Suppressor macrophage (primary cell): ENCODE measurements at regions not wholly inside any gene's neighbourhood (a gene's known extent, or its start where the extent isn't known, plus 50 kb on each side); places are given as distances from the start of the nearest gene placed in this dataset.
A peak's percentile ranks its signal among the peaks of the same experiment; 100 is the strongest.

Experiments used
- DNase-seq, 4 experiments: peaks; one replicate each; pipeline ENCODE4 v3.0.0-alpha.2; 2020 to 2022

GRCh38 chr18:77668219-77668618 lies 418.6 kb downstream of the GALR1 start:
- no peak for DNase-seq

GRCh38 chr18:77669331-77669730 lies 419.7 kb downstream of the GALR1 start:
- DNase-seq: no peak

GRCh38 chr18:77671456-77672167 lies 422.0 kb downstream of the GALR1 start:
- no peak for DNase-seq

GRCh38 chr18:77676910-77677309 lies 427.3 kb downstream of the GALR1 start:
- no peak for DNase-seq

- no peak for DNase-seq
These were observed 427.9 kb downstream of the GALR1 start for GRCh38 chr18:77677536-77677935.

GRCh38 chr18:77679869-77680268 lies 430.2 kb downstream of the GALR1 start:
- DNase-seq: no peak

- no peak for DNase-seq
These were observed 450.4 kb downstream of the GALR1 start for GRCh38 chr18:77700051-77700450.

GRCh38 chr18:77701977-77702376 lies 452.3 kb downstream of the GALR1 start:
- DNase-seq: no peak

GRCh38 chr18:77702686-77703085 lies 453.0 kb downstream of the GALR1 start:
- DNase-seq: peak in 2 of 4 experiments; percentile 9 to 21

GRCh38 chr18:77705301-77705700 lies 455.7 kb downstream of the GALR1 start:
- no peak for DNase-seq

- DNase-seq: no peak
These were observed 459.3 kb downstream of the GALR1 start for GRCh38 chr18:77708826-77709506.

- DNase-seq: peak in 1 of 4 experiments; percentile 3
These were observed 461.4 kb downstream of the GALR1 start for GRCh38 chr18:77711096-77711495.

GRCh38 chr18:77714716-77715115 lies 465.1 kb downstream of the GALR1 start:
- no peak for DNase-seq

- no peak for DNase-seq
These were observed 466.6 kb downstream of the GALR1 start for GRCh38 chr18:77716282-77716681.

GRCh38 chr18:77733292-77733903 lies 483.8 kb downstream of the GALR1 start:
- no peak for DNase-seq

GRCh38 chr18:77736842-77737241 lies 487.2 kb downstream of the GALR1 start:
- DNase-seq: no peak

- DNase-seq: no peak
These were observed 487.8 kb downstream of the GALR1 start for GRCh38 chr18:77737405-77737804.

GRCh38 chr18:77749089-77749488 lies 499.4 kb downstream of the GALR1 start:
- peak in 2 of 4 experiments; percentile 22 to 34 for DNase-seq

GRCh38 chr18:77750006-77750405 lies 500.4 kb downstream of the GALR1 start:
- DNase-seq: no peak

- DNase-seq: no peak
These were observed 504.9 kb downstream of the GALR1 start for GRCh38 chr18:77754475-77755044.

GRCh38 chr18:77755187-77755586 lies 505.5 kb downstream of the GALR1 start:
- no peak for DNase-seq

GRCh38 chr18:77761332-77761731 lies 511.7 kb downstream of the GALR1 start:
- DNase-seq: no peak

GRCh38 chr18:77762014-77762413 lies 512.4 kb downstream of the GALR1 start:
- DNase-seq: peak in 2 of 4 experiments; percentile 30 to 40
